H1 (cell line): ENCODE measurements at regions not wholly inside any gene's neighbourhood (a gene's known extent, or its start where the extent isn't known, plus 50 kb on each side); places are given as distances from the start of the nearest gene placed in this dataset.

Source experiments
- CTCF ChIA-PET: fragments of 300-600 bp; sonication (Branson Sonifier 250); formaldehyde crosslinking; loops from one replicate; lab custom pipeline; 2021; ENCODE audit not compliant: partially characterized antibody; lab: Charles Lee
- POLR2A ChIA-PET: fragments of 300-600 bp; sonication (Branson Sonifier 250); formaldehyde crosslinking; loops from one replicate; lab custom pipeline; 2021; ENCODE audit warnings: inconsistent platforms; ENCODE audit not compliant: partially characterized antibody; lab: Charles Lee
- DNase-seq, 2 experiments: peaks; one replicate each; pipeline versions ENCODE4 v3.0.0 to v3.0.0-alpha.2; 2010 to 2022; ENCODE audit warnings: low spot score in 2 of 2, low read depth in 1 of 2, mixed read lengths in 1 of 2
- FAIRE-seq: peaks from 2 replicates; lab custom pipeline; 2011; peaks lifted over from hg19 to GRCh38; lab: Jason Lieb, UNC
- H2AFZ ChIP-seq: 2 replicates; pipeline ENCODE4 v1.8.1; 2012; ENCODE audit warnings: low read length, inconsistent platforms
- H2AK5ac ChIP-seq: 2 replicates; pipeline ENCODE4 v1.6.1; 2013; ENCODE audit warnings: low read depth, low read length
- H2BK120ac ChIP-seq: replicated peaks from 2 replicates; pipeline ENCODE3; 2013; ENCODE audit warnings: low read depth, low read length, inconsistent platforms
- H2BK12ac ChIP-seq: 2 replicates; pipeline ENCODE4 v1.6.1; 2013; ENCODE audit warnings: low read depth, low read length
- H2BK15ac ChIP-seq: 2 replicates; pipeline ENCODE4 v1.6.1; 2013; ENCODE audit warnings: low read length
- H2BK20ac ChIP-seq: 2 replicates; pipeline ENCODE4 v1.6.1; 2013; ENCODE audit warnings: low read length
- H2BK5ac ChIP-seq: 2 replicates; pipeline ENCODE4 v1.6.1; 2013; ENCODE audit warnings: low read depth, low read length
- H3K14ac ChIP-seq: 2 replicates; pipeline ENCODE4 v1.6.1; 2013; ENCODE audit warnings: inconsistent platforms; ENCODE audit not compliant: insufficient read length
- H3K18ac ChIP-seq: 2 replicates; pipeline ENCODE4 v1.6.1; 2013; ENCODE audit warnings: low read length; ENCODE audit errors: extremely low read depth
- H3K23ac ChIP-seq: 2 replicates; pipeline ENCODE4 v1.6.1; 2013; ENCODE audit warnings: inconsistent platforms; ENCODE audit not compliant: insufficient read length
- H3K23me2 ChIP-seq: 2 replicates; pipeline ENCODE4 v1.6.1; 2013; ENCODE audit warnings: low read depth, low read length
- H3K27ac ChIP-seq: 2 replicates; pipeline ENCODE4 v1.6.1; 2011; ENCODE audit warnings: low read depth, low read length, inconsistent platforms
- H3K27me3 ChIP-seq, 4 experiments: replicated peaks in 1 of 4; 1 replicate in 1 of 4; 2 replicates in 3 of 4; pipeline versions ENCODE4 v1.6.1 to v1.8.1; 2011 to 2013; ENCODE audit warnings: low read length in 3 of 4, mild to moderate bottlenecking in 3 of 4, inconsistent platforms in 2 of 4, mixed read lengths in 2 of 4, moderate library complexity in 1 of 4; ENCODE audit not compliant: control insufficient read depth in 3 of 4, insufficient read depth in 3 of 4; ENCODE audit errors: extremely low read depth in 1 of 4
- H3K36me3 ChIP-seq, 4 experiments: 2 replicates each; pipeline versions ENCODE4 v1.6.1 to v1.8.1; 2011 to 2013; ENCODE audit warnings: mild to moderate bottlenecking in 4 of 4, low read length in 3 of 4, moderate library complexity in 2 of 4, control low read depth in 1 of 4, inconsistent platforms in 1 of 4; ENCODE audit not compliant: insufficient read depth in 4 of 4, control insufficient read depth in 2 of 4
- H3K4ac ChIP-seq: replicated peaks from 2 replicates; pipeline ENCODE3; 2013; ENCODE audit warnings: low read length, low read depth, mixed read lengths, inconsistent platforms; ENCODE audit not compliant: insufficient read length
- H3K4me1 ChIP-seq, 4 experiments: replicated peaks in 1 of 4; 1 replicate in 1 of 4; 2 replicates in 3 of 4; pipeline versions ENCODE4 v1.6.1 to v1.8.1; 2011 to 2013; ENCODE audit warnings: low read length in 3 of 4, inconsistent platforms in 2 of 4, mixed read lengths in 1 of 4; ENCODE audit not compliant: insufficient read depth in 4 of 4, control insufficient read depth in 3 of 4
- H3K4me2 ChIP-seq, 2 experiments: 2 replicates each; pipeline versions ENCODE4 v1.6.1 to v1.8.1; 2011 to 2013; ENCODE audit warnings: low read depth in 2 of 2, low read length in 2 of 2, control low read depth in 1 of 2, inconsistent platforms in 1 of 2, mild to moderate bottlenecking in 1 of 2; ENCODE audit not compliant: insufficient read depth in 1 of 2
- H3K4me3 ChIP-seq, 4 experiments: fragments of 200-600, 300-600 bp in 1 of 4; sonication (generic), shearing (Covaris generic), sonication (Bioruptor Twin) in 1 of 4; 2 replicates each; pipeline versions ENCODE4 v1.5.1 to v1.8.1; 2011 to 2016; ENCODE audit warnings: low read length in 4 of 4, low read depth in 3 of 4, control low read depth in 2 of 4, inconsistent platforms in 2 of 4, mild to moderate bottlenecking in 2 of 4, mixed read lengths in 1 of 4, moderate library complexity in 1 of 4; ENCODE audit not compliant: insufficient read depth in 2 of 4; ENCODE audit errors: extremely low read depth in 1 of 4
- H3K56ac ChIP-seq: replicated peaks from 2 replicates; pipeline ENCODE3; 2013; ENCODE audit warnings: low read depth, mild to moderate bottlenecking, mixed read lengths, low read length, inconsistent platforms; ENCODE audit not compliant: insufficient read length
- H3K79me1 ChIP-seq: 2 replicates; pipeline ENCODE4 v1.6.1; 2013; ENCODE audit warnings: low read depth, low read length, control low read depth
- H3K79me2 ChIP-seq, 2 experiments: 2 replicates each; pipeline versions ENCODE4 v1.6.1 to v1.8.1; 2012 to 2013; ENCODE audit warnings: low read length in 2 of 2, mild to moderate bottlenecking in 2 of 2, inconsistent platforms in 1 of 2; ENCODE audit not compliant: insufficient read depth in 2 of 2, control insufficient read depth in 1 of 2
- H3K9ac ChIP-seq, 4 experiments: replicated peaks in 1 of 4; 1 replicate in 1 of 4; 2 replicates in 3 of 4; pipeline versions ENCODE4 v1.6.1 to v1.8.1; 2011 to 2013; ENCODE audit warnings: low read depth in 3 of 4, low read length in 3 of 4, control low read depth in 2 of 4, mild to moderate bottlenecking in 2 of 4, moderate library complexity in 2 of 4, inconsistent platforms in 1 of 4; ENCODE audit errors: extremely low read depth in 1 of 4
- H3K9me3 ChIP-seq, 2 experiments: 2 replicates each; pipeline versions ENCODE4 v1.6.1 to v1.8.1; 2012 to 2013; ENCODE audit warnings: mild to moderate bottlenecking in 2 of 2, moderate library complexity in 2 of 2, control low read depth in 1 of 2, inconsistent platforms in 1 of 2, low read depth in 1 of 2, low read length in 1 of 2, mixed read lengths in 1 of 2; ENCODE audit not compliant: insufficient read depth in 2 of 2
- H4K20me1 ChIP-seq, 2 experiments: replicated peaks in 1 of 2; 2 replicates each; pipeline versions ENCODE3 to v1.8.1; 2011 to 2013; ENCODE audit warnings: inconsistent platforms in 2 of 2, low read length in 2 of 2, mild to moderate bottlenecking in 1 of 2; ENCODE audit not compliant: insufficient read depth in 2 of 2, control insufficient read depth in 1 of 2
- H4K5ac ChIP-seq: 2 replicates; pipeline ENCODE4 v1.6.1; 2013; ENCODE audit warnings: low read length, low read depth, mixed read lengths, inconsistent platforms; ENCODE audit not compliant: insufficient read length
- H4K8ac ChIP-seq: 2 replicates; pipeline ENCODE4 v1.8.0; 2013; ENCODE audit warnings: mild to moderate bottlenecking, moderate library complexity, low read length, inconsistent platforms; ENCODE audit not compliant: insufficient read depth; ENCODE audit errors: extremely low read depth
- H4K91ac ChIP-seq: replicated peaks from 2 replicates; pipeline ENCODE3; 2013; ENCODE audit warnings: low read length, mixed read lengths, inconsistent platforms; ENCODE audit not compliant: insufficient read length
- BCL11A ChIP-seq, 2 experiments: IDR thresholded peaks; one replicate each; pipeline ENCODE4 v1.6.1; 2011; ENCODE audit warnings: low read depth in 2 of 2, low read length in 2 of 2, mild to moderate bottlenecking in 2 of 2
- CEBPB ChIP-seq: IDR thresholded peaks from 2 replicates; pipeline ENCODE4 v1.6.1; 2012; ENCODE audit warnings: low read depth, low read length
- KDM4A ChIP-seq: IDR thresholded peaks from one replicate; pipeline ENCODE4 v1.7.1; 2012; ENCODE audit warnings: low read depth, mild to moderate bottlenecking, moderate library complexity, low read length, inconsistent platforms; ENCODE audit not compliant: severe bottlenecking
- KDM5A ChIP-seq: fragments of 200-600 bp; IDR thresholded peaks from 2 replicates; pipeline ENCODE4 v1.7.1; 2012; ENCODE audit warnings: mild to moderate bottlenecking, low read length, inconsistent platforms, mixed read lengths
- NRF1 ChIP-seq: IDR thresholded peaks from 2 replicates; pipeline ENCODE4 v1.6.1; 2011; ENCODE audit warnings: mild to moderate bottlenecking, low read depth, low read length, improper control_type of control experiment
- RBBP5 ChIP-seq: IDR thresholded peaks from 2 replicates; pipeline ENCODE4 v1.7.1; 2012; ENCODE audit warnings: low read depth, mild to moderate bottlenecking, inconsistent platforms, low read length, moderate library complexity, borderline replicate concordance
- RFX5 ChIP-seq: IDR thresholded peaks from 2 replicates; pipeline ENCODE4 v1.6.1; 2011; ENCODE audit warnings: low read depth, low read length, improper control_type of control experiment, borderline replicate concordance
- WGBS, 2 experiments: shearing (Covaris generic) in 1 of 2; methylation state at CpG; one replicate each; pipeline versions ENCODE4 v1.1.6 to v1.1.7; 2013 to 2015; ENCODE audit warnings: low lambda C conversion rate in 2 of 2, mixed read lengths in 2 of 2, inconsistent platforms in 1 of 2, low coverage in 1 of 2, missing lambda C conversion rate in 1 of 2; ENCODE audit not compliant: insufficient replicate concordance in 2 of 2, insufficient coverage in 1 of 2, insufficient read length in 1 of 2; ENCODE audit errors: extremely low coverage in 1 of 2, missing lambda C conversion rate in 1 of 2; 5-methylcytosine and 5-hydroxymethylcytosine counted together

- no peaks in the 10 kb centered on the region for H3K79me2 ChIP-seq
- WGBS, 2 experiments = 86% methylated on average over 9 of the region's 9 CpGs; no CpG with 5 or more reads in 1 of the 2 experiments
- peaks cover 0 to 5% (median 2%) of the 10 kb centered on the region in 4 experiments; a peak in 4 of 7 replicates for H3K4me1 ChIP-seq
- POLR2A ChIA-PET = no interaction called here
- no peak overlapping the region for H3K27ac ChIP-seq
- no peak overlapping the region for H4K5ac ChIP-seq
- CTCF ChIA-PET = interaction anchor here (0.9 to 3.2 kb wide), 9 partner anchors 10 to 80 kb away, joined by 3 to 11 read pairs (median 4); no protein-coding TSS in a partner anchor
- no peak overlapping the region for H3K18ac ChIP-seq
- H3K23ac ChIP-seq = no peak overlapping the region
- no peak overlapping the region for H3K14ac ChIP-seq
- H3K79me1 ChIP-seq = no peaks in the 10 kb centered on the region
- H3K23me2 ChIP-seq = no peaks in the 10 kb centered on the region
- H2BK120ac ChIP-seq = no peak overlapping the region
- no peak overlapping the region for H2AK5ac ChIP-seq
- no peaks in the 10 kb centered on the region for H3K9me3 ChIP-seq
- no peak for FAIRE-seq
- no peak for DNase-seq
- H3K9ac ChIP-seq = no peak overlapping the region
- no peak overlapping the region for H3K4me3 ChIP-seq
- no peak overlapping the region for H4K8ac ChIP-seq
- no peak overlapping the region for H4K91ac ChIP-seq
- no peak overlapping the region; the same call in 1 of the 2 replicates for H2BK12ac ChIP-seq
- no peak overlapping the region for H2BK5ac ChIP-seq
- no peak overlapping the region for H3K56ac ChIP-seq
- TF ChIP-seq BCL11A (IDR thresholded peaks at IDR 0.05; ENCODE audit: low read depth in 2 of 2, low read length in 2 of 2) (no peak), CEBPB (no peak), NRF1 (no peak), RFX5 (no peak), KDM5A (no peak), KDM4A (no peak), RBBP5 (no peak)
- no peak overlapping the region for H2BK20ac ChIP-seq
- H3K27me3 ChIP-seq = no peaks in the 10 kb centered on the region
- no peak overlapping the region for H3K4ac ChIP-seq
- H2AFZ ChIP-seq = no peak overlapping the region
- H2BK15ac ChIP-seq = no peak overlapping the region
- H3K4me2 ChIP-seq = no peak overlapping the region
- H3K36me3 ChIP-seq = no peaks in the 10 kb centered on the region
- no peaks in the 10 kb centered on the region for H4K20me1 ChIP-seq
These were observed 58.7 kb upstream of the STUM start for GRCh38 chr1:226489718-226490425.
